Pons (tissue), 1 donor: ENCODE measurements at regions not wholly inside any gene's neighbourhood (a gene's known extent, or its start where the extent isn't known, plus 50 kb on each side); places are given as distances from the start of the nearest gene placed in this dataset.
"Not testable (repeated sequence)": the region's sequence is repeated elsewhere in the genome, so short reads cannot be mapped to it uniquely, and the experiment has no call there.

Experiments
- DNase-seq: peaks from one replicate; pipeline ENCODE4 v3.0.0-alpha.2; 2016; ENCODE audit warnings: low spot score

DNA sequence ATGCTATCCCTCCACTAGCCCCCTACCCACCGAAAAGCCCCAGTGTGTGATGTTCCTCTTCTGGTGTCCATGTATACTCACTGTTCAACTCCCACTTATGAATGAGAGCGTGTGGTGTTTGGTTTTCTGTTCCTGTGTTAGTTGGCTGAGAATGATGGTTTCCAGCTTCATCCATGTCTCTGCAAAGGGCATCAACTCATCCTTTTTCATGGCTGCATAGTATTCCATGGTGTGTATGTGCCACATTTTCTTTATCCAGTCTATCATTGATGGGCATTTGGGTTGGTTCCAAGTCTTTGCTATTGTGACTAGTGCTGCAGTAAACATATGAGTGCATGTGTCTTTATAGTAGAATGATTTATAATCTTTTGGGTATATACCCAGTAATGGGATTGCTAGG, 599.3 kb upstream of the B3GAT1 start:
- DNase-seq, result not testable (repeated sequence)

DNA sequence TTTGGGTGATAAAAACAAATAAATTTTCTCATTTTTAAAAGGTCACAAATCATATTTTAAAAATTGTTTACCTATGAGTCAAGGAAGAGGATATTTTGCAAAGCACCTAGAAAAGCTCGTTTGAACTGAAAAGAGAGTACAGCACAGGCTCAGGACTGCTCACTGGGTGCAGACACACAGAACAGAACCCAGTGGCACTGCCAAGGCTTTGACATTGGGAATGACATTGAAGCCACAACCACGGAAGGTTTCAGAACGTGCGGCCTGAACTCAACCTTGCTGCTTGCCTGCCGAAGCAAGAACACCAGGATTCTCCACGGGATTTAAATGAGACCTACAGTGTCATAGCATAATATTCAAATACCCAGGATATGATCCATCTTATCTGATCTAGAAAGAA, 597.1 kb upstream of the B3GAT1 start:
- DNase-seq, result no peak

DNA sequence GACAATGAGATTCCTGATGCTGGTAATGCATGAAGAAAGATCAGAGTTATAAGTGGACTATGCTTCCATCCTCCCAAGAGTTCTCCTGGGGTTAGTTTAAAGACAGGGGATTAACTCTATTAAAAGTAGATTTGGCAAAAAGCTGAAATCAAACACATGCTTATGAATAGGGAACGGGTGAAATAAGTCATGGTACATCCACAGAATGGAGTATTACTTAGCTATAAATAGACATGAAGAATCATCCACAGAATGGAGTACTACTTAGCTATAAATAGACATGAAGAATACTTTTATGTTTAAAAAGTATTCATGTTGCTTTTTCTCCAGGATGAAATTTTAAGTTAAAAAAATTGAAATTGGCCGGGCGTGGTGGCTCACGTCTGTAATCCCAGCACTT, 596.4 kb upstream of the B3GAT1 start:
- DNase-seq, result no peak

DNA sequence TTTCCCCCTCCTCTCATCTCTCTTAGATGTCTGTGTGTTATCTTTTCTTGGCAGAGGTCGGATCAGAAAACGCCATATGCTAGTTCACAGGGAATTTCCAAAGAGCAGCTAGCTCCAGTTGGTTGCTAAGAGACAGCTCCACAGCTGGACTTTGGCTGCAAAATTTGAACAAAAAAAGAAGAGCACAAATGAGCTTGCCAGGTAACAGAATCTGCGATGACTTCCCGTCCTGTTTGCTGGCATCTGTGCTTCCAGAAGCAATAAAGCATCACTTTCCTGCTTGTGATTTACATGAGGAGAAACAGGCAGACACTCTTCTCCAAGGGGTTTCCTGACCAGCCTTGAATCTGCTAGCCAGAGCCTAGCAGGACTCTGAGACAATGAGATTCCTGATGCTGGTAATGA, 596.0 kb upstream of the B3GAT1 start:
- peak; percentile 70 for DNase-seq

DNA sequence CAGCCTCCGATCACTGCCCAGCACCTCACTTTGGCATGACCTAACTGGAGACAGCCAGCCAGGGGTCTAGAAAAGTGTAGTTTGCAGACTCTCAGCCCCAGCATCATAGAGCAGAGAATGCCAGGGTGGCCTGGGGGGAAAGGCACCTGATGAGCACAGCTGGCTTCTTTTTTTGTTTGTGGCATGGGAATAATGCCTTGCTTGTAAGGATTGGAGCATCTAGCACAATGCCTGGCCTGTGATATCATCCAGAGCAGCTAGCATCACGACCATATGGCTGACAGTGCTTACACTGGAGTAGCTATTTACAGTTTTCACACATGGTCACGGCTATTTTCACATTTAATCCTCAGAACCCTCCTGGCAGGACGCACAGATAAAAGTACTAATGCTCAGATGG, 594.8 kb upstream of the B3GAT1 start:
- DNase-seq, result peak; percentile 96

DNA sequence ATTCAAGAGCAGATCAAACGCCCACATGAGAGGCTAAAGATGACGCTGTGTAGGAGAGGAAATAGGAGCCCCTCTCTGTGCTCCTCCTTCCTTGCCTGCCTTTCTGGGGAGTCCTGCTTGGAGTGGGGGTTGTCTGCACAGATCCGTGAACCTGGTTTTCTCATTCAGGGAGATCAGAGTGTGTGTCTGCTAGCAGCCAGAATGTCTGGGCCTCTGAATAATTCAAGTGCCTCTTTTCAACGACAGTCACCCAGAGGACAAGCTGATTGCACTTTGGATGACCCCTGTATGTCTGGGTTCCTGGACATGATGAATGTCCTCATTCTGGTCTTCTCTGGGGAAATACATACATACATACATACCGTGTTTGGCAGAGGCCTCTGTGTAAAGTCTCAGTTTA, 592.5 kb upstream of the B3GAT1 start:
- DNase-seq, result no peak

DNA sequence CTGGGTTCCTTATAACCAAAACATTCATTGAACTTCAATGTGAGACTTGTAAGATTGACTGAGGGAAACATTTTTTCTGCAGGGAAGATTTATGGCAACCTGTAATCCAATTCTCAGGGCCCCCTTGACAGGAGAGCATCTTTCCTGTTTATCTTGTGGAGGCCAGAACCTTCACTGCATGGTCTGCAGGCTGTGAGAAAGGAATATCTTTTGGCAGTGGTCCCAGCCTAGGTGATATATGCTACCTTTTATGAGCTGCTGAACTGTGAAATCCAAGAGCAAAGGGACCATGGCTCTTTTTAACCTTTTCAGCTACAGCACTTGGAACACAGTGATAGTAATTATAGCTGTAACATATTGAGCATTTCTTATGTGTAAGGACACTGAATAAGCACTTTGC, 590.2 kb upstream of the B3GAT1 start:
- DNase-seq, result no peak

DNA sequence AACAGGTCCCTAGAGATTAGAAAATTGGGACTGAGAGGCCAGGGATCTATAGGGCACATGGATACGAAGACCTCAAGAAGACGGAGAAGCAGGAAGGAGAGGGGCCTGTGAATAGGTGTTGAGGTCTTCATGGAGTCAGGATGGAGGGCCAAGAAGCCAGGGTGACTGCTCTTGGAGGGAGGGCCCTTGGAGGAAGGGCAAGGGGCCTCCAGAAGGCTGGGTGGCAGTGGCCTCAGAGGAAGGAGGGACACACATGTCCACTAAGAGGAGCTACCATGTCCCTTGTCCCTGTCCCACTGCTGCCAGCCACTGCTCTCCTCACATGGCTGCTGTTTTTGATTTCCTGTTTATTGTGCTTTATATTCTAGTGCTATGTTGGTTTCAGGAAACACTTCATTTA, 589.5 kb upstream of the B3GAT1 start:
- no peak for DNase-seq

DNA sequence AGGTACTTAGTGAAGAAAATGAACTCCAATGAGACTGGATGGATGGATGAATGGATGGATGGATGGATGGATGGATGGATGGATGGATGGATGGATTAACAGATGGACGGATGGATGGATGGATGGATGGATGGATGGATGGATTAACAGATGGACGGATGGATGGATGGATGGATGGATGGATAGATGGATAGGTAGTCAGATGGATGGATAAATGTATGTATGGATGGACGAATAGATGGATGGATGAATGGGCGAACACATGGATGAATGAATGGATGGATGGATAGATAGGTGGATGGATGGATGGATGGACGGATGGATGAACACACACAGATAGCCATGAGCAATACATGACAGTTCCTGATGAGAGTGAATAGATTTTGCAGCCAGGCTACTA, 589.0 kb upstream of the B3GAT1 start:
- DNase-seq, result not testable (repeated sequence)

DNA sequence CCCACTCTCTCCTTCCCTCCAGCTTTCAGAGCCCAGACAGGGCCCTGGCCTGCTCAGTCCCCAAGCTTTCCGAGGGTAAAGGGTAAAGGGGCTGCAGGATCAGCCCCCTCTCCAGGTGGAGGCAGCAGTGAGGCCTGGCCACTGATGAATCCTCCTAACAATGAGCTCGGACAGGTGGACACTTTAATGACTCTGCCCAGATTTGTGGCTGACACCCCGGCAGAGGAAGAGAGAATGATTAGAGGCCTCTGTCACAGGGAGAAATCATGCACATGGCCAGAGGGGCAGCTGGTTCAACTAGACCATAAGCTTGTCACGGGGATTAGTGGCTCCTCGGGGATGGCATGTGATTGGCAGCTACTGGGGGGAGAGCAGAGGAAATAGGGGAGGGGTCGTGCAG, 587.5 kb upstream of the B3GAT1 start:
- DNase-seq, result no peak

DNA sequence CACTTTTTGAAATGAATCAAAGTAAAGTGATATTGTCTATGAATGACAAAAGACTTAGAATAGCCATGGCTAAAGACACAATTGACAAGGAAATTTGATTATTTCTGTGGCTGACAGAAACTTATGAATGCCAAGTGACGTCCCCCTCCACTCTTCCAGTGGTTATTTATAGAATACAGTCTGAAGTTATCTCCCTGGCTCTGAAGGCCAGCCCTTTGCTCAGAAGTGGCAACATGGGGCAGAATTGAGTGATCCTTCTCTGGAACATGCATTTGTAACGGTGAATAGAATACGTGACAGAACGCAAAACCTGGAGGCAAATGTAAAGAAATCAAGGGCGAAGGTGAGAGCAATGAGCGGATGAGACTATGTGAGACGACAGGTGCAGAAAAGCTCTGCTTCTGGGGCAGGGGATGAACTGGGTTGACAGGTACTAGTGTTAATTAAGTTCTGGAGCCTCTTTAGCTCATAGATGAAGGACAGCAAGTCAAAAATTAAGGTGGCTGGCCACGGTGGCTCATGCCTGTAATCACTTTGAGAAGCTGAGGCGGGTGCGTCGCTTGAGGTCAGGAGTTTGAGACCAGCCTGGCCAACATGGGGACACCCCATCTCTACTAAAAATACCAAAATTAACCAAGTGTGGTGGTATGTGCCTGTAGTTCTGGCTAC, 585.7 kb upstream of the B3GAT1 start:
- DNase-seq, result no peak

DNA sequence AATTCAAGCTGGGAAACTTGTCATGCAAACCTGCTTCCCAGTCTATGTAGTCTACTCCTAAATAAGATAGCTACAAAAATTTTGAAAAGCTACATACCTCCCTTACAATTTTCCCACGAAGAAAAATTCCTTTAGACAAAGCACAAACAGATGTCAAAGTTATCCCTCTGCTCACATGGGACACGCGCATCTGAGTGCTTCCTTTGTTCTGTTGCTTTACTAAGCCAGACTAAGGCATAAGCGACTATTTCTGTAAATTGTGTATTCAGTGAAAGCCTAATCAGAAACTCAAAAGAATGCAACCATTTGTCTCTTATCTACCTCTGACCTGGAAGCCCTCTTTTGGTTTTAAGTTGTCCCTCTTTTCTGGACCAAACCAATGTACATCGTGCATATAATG, 583.7 kb upstream of the B3GAT1 start:
- DNase-seq, result peak; percentile 86

DNA sequence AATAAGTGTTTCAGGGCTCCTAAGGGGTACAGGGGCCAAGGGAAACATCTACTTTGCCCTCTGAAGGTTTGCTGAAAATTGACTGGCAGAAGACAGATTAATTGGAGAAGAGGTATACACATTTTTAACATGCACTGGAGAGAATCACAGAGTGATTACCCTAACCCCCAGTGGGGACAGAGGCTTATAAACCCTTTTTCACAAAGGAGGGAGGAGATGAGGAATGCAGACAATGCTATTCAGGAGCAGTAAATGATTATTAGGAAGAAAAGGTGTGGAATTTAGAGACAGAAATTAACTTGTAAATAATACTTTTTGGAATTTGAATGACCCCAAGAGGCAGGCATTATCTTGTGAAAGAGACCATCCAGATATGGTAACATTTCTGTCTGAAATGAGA, 582.4 kb upstream of the B3GAT1 start:
- no peak for DNase-seq

DNA sequence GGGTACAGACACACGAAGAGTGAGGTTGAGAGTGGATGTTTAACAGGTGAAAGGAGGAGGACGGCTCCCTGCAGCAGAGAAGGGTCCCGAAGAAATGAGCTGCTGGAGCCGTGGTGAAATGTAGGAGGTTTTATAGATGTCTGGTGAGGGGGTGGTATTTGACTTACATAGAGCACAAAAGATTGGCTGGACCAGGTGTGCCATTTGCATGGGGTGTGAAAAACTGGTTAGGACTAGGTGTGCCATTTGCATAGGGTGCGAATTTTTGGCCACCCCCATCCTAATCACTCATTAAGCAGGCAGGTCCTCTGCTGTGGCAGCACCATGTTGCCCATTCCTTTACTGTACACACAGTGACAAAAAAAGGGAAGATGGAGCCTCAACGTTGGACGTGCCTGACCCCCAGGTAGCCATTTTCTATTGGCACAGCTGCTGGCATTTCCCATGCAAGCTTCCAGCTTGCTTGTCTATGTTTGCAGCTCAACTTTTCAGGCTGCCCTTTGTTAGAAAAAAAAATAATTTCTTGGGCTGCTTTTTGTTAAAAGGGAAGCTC, 581.7 kb upstream of the B3GAT1 start:
- no peak for DNase-seq

DNA sequence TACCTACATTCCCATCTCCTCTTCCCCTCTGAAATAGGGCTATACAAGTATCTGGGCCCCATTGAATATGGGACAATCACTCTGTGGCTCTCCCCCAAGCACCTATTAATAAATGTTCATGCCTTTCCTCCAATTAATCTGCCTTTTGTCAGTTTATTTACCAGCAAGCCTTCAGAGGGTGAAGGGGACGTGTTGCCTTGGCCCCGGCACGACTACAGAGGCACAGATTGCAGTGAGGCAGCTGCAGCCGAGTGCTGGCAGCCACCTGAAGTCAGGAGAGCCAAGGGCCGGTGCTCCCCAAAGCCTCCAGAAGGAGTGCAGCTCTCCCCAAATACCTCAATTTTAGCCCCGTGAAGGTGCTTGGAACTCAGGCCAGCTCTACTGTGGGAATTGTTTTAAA, 580.9 kb upstream of the B3GAT1 start:
- DNase-seq, result no peak

DNA sequence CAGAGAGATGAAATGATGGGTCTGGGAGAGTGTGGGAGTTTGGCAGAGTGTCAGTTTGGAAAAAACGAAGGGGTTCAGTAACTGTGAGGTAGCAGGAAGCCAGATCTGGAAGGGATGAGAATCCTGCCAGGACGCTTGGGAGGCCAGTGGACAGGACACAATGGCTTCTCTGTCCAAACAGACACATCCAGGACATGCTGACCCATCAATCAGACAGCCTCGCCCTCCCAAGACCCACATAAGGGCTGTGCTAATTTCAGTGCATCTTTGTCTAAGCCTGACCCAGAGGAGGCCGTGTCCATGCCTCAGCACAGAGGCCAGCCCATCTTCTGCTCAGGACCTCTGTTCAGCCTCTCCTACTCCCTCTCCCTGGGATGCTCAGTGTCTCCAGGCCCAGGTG, 576.5 kb upstream of the B3GAT1 start:
- DNase-seq, result peak; percentile 83

DNA sequence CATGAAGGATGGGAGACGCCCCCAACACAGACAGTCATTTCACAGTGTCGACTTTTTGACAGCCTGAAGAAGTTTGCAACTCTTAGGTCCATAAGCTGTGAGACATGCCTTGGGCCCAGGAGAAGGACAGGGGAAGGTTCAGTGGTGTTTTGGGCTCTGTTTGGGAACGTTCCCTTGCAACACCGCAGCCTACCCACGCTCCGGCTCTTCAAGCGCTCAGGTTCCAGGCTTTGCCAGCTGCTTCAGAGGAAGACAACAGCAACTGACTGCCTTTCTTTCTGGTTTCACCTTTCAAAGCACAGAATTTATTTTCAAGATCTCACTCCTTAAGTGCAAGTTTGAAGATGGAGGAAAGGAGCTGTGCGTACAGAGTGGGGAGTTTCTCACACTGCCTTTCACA, 575.8 kb upstream of the B3GAT1 start:
- DNase-seq, result no peak

DNA sequence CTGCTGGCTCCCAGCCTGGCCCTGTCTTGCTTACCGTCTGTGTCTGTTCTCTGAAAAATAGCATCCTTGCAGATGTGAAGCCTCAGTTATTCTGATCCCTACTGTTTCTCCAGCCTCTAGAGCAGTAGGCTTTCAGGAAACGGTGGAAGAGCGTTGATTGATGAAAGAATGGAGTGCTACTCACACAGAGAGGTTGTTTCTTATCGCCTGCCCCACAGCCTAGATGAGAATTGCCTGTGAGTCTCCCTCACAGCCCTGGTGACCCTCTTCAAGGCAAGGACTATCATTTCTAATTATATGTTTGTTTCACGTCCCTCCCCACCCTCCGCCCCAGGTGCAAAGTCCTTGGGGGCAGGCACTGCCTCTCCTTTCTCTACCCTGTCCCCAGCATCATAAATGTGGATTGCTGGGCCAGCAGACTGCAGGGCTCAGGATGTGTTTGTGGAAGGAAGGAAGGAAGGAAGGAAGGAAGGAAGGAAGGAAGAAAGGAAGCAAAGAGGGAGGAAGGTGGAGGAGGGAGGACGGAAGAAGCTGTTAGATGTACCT, 575.3 kb upstream of the B3GAT1 start:
- no peak for DNase-seq

DNA sequence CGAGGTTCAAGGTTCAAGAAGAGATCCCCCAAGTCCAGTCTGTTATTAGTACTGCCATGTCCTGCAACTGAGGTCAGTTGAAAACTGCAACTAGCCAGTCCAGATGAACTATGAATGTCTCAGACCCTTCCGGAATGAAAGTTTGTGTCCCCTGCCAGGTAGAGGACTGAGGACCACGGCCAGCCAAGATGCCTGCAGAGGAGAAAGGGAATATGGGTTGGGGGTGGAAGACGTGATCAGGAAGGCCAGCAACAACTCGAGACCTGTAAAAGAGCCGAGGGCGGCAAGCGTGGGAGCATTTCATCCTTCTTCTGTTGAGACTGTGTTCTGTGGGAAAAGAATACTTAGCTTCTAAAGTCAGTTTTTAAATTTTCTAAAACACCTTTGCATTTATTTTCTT, 572.4 kb upstream of the B3GAT1 start:
- DNase-seq, result no peak

DNA sequence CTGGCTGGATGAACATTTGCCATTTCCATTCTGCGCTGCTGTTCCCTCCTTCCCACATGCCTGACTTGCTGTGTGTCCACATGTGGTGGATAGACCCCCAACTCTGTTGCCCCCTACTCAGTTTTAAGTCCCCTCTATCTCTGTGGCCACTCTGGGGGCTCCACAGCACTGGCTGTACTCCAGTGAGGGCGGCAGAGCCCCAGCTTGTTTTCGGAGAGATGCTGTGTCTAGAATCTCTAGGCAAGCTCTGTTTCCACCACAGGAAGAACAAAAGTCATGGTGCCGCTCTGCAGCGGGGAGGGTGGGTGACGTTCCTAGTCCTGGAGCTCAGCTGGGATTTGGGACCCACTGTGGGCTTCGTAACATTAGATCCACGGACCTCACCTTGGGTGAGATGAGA, 570.4 kb upstream of the B3GAT1 start:
- not testable (repeated sequence) for DNase-seq

DNA sequence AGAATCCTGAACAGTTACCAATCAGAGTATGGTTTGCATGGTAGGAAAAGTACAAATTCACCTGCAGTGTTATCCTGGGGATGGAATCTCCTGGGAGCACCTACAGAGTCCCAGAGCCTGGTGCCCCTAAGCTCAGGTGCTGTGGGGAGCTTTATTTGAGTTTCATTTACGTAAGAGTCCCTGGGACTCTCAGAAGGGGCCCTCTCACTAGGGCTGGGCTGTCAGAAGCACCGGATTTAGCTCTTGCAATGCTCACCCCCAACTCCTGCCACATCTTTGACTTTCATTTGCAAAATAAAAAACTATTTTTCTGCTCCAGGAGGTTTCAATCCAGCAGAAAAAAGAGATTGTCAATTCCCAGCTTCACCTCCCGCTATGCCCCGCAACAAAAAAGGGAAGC, 569.8 kb upstream of the B3GAT1 start:
- no peak for DNase-seq

DNA sequence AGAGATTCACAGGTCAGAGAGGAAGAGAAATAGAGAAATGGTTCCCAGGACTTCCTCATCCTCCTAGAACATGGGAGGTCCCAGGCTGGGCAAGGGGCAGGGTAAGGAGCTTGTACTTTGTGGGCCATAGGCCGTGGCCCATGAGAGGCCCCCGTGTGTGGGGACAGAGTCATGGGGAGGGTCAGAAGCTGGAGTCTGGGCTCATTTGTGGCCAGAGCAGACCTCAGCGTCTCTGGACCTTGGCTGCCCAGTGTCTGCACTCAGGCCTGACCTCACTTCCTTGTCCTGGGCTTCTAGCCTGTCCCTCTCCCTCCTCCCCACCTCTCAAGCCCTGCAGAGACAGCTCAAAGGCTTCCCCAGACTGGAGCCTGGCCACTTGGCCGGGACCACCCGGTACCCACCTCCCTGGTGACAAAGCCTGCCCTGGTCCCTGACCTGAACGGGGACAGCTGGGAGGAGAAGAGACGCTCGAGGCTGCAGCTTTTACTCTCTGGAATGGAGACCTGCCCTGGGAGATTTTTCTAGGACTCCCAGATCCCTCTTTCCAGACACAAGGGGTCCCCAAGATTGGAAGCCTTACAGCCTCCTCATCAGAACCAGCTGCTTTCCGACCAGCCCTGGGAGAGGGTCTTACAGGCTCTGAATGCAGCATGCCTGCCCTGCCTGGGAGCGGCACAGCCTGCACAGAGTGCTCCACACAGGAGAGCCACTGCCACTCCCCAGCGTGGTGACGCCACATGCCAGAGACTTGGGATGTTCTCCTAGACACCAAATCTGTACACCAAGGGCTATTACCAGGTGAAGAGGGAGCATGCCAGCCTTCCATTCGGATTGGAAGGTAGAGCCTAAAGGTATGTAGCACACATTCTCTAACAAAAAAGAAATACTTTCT, 569.0 kb upstream of the B3GAT1 start:
- peak; percentile 30 for DNase-seq

DNA sequence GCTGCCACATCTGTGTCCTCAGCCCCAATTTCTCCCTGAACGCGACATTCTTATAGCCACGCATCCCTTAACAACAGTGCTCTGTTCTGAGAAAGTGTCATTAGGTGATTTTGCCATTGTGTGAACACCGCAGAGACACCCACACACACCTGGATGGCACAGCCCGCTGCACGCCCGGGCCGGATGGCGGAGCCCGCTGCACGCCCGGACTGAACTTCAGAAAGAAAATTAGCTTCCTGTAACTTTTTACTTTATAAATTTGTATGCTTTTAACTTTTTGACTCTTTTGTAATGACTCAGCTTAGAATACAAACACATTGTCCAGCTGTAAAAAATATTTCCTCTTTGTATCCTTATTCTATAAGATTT, 567.0 kb upstream of the B3GAT1 start:
- not testable (repeated sequence) for DNase-seq
